Stomach (tissue), 4 donors: ENCODE measurements at regions not wholly inside any gene's neighbourhood (a gene's known extent, or its start where the extent isn't known, plus 50 kb on each side); places are given as distances from the start of the nearest gene placed in this dataset.

ENCODE experiments used
- POLR2A ChIP-seq, 4 donors: fragments of 450-650 bp; IDR thresholded peaks; one replicate each; pipeline ENCODE4 v1.6.1; 2016; ENCODE audit warnings: antibody characterized with exemption in 4 of 4, control low read depth in 2 of 4, mild to moderate bottlenecking in 1 of 4, moderate library complexity in 1 of 4
- POLR2AphosphoS5 ChIP-seq, 3 donors: sonication (generic); formaldehyde crosslinking; IDR thresholded peaks; one replicate each; pipeline ENCODE4 v1.6.1; 2016; ENCODE audit warnings: antibody characterized with exemption in 3 of 3
- TF ChIP-seq, protein P1 (sequence below), 7 experiments: fragments of 450-650 bp in 4 of 7; fragments of 200-600 bp in 3 of 7; sonication (generic) in 3 of 7; IDR thresholded peaks; one replicate each; pipeline ENCODE4 v1.5.1; 2016 to 2019; ENCODE audit warnings: antibody characterized with exemption in 7 of 7, control low read depth in 2 of 7, mild to moderate bottlenecking in 1 of 7

GRCh38 chr14:96949594-96949993, 152.4 kb downstream of the VRK1 start:
- TF ChIP-seq POLR2A (IDR thresholded peaks at IDR 0.05) (no peak), POLR2AphosphoS5 (IDR thresholded peaks at IDR 0.05) (no peak)
- TF ChIP-seq, protein P1, sequence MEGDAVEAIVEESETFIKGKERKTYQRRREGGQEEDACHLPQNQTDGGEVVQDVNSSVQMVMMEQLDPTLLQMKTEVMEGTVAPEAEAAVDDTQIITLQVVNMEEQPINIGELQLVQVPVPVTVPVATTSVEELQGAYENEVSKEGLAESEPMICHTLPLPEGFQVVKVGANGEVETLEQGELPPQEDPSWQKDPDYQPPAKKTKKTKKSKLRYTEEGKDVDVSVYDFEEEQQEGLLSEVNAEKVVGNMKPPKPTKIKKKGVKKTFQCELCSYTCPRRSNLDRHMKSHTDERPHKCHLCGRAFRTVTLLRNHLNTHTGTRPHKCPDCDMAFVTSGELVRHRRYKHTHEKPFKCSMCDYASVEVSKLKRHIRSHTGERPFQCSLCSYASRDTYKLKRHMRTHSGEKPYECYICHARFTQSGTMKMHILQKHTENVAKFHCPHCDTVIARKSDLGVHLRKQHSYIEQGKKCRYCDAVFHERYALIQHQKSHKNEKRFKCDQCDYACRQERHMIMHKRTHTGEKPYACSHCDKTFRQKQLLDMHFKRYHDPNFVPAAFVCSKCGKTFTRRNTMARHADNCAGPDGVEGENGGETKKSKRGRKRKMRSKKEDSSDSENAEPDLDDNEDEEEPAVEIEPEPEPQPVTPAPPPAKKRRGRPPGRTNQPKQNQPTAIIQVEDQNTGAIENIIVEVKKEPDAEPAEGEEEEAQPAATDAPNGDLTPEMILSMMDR (IDR thresholded peaks at IDR 0.05): no peak
